ENCODE measurements at regions not wholly inside any gene's neighbourhood (a gene's known extent, or its start where the extent isn't known, plus 50 kb on each side); places are given as distances from the start of the nearest gene placed in this dataset.
"Not testable (repeated sequence)": the region's sequence is repeated elsewhere in the genome, so short reads cannot be mapped to it uniquely, and the experiment has no call there.

DNA sequence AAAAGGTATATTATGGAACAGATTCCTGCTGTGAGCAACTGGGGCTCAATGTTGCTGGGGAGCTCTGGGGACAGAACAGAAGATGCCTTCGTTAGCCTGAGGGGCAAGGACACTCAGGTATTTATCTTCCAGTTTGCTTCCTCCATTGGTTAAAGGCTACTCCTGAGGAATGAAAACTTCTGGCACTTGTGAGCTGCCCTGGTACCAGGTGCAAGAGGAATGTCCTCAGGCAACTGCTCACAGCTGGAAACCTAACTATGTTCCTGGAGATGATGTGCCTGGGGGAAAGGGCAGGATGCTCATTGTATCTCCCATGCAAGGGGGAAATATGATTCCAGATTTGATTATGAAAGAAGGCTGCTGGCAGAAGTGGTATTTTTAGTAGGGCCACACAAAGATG lies 54.0 kb upstream of the BBX start:
- no peak for DNase-seq (ENCODE audit: low spot score)

DNA sequence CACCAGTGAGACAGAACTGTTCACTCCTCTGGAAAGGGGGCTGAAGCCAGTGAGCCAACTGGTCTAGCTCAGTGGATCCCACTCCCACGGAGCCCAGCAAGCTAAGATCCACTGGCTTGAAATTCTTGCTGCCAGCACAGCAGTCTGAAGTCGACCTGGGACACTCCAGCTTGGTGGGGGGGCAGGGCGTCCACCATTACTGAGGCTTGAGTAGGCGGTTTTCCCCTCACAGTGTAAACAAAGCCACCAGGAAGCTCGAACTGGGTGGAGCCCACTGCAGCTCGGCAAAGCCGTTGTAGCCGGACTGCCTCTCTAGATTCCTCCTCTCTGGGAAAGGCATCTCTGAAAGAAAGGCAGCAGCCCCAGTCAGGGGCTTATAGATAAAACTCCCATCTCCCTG lies 52.3 kb upstream of the BBX start:
- DNase-seq (ENCODE audit: low spot score), result not testable (repeated sequence)

Measured in globus pallidus (tissue), 1 donor.